HG03565 (cell line): ENCODE measurements at regions not wholly inside any gene's neighbourhood (a gene's known extent, or its start where the extent isn't known, plus 50 kb on each side); places are given as distances from the start of the nearest gene placed in this dataset.
"Not testable (repeated sequence)": the region's sequence is repeated elsewhere in the genome, so short reads cannot be mapped to it uniquely, and the experiment has no call there.

Experiments
- ATAC-seq: cut with Tn5 transposase; IDR thresholded peaks from one replicate; pipeline ENCODE4 v1.9.1; 2021; ENCODE audit warnings: mild to moderate bottlenecking, moderate library complexity; ENCODE audit not compliant: unreplicated experiment

GRCh38 chr10:23866985-23867384, 342.0 kb upstream of the KIAA1217 start:
- not testable (repeated sequence) for ATAC-seq

- ATAC-seq = no peak
Measured at GRCh38 chr10:23868121-23868520, 340.8 kb upstream of the KIAA1217 start.

GRCh38 chr10:23869548-23869947, 339.4 kb upstream of the KIAA1217 start:
- no peak for ATAC-seq

GRCh38 chr10:23869996-23870395, 338.9 kb upstream of the KIAA1217 start:
- ATAC-seq = no peak

- no peak for ATAC-seq
Measured at GRCh38 chr10:23870651-23871610, 338.0 kb upstream of the KIAA1217 start.

- no peak for ATAC-seq
Measured at GRCh38 chr10:23872290-23872689, 336.6 kb upstream of the KIAA1217 start.

GRCh38 chr10:23877791-23878320, 331.1 kb upstream of the KIAA1217 start:
- no peak for ATAC-seq

GRCh38 chr10:23884670-23885069, 324.3 kb upstream of the KIAA1217 start:
- ATAC-seq = no peak

GRCh38 chr10:23885853-23886252, 323.1 kb upstream of the KIAA1217 start:
- no peak for ATAC-seq

GRCh38 chr10:23886355-23886754, 322.6 kb upstream of the KIAA1217 start:
- no peak for ATAC-seq

- no peak for ATAC-seq
Measured at GRCh38 chr10:23891301-23891700, 317.6 kb upstream of the KIAA1217 start.

GRCh38 chr10:23892296-23892695, 316.6 kb upstream of the KIAA1217 start:
- ATAC-seq = no peak

GRCh38 chr10:23897267-23897666, 311.7 kb upstream of the KIAA1217 start:
- ATAC-seq = no peak

GRCh38 chr10:23897861-23898260, 311.1 kb upstream of the KIAA1217 start:
- ATAC-seq = no peak

- ATAC-seq = no peak
Measured at GRCh38 chr10:23899166-23899565, 309.8 kb upstream of the KIAA1217 start.

- no peak for ATAC-seq
Measured at GRCh38 chr10:23910291-23910690, 298.6 kb upstream of the KIAA1217 start.

- ATAC-seq = no peak
Measured at GRCh38 chr10:23912884-23913404, 296.0 kb upstream of the KIAA1217 start.

- no peak for ATAC-seq
Measured at GRCh38 chr10:23914641-23915040, 294.3 kb upstream of the KIAA1217 start.

- ATAC-seq = no peak
Measured at GRCh38 chr10:23917251-23917840, 291.6 kb upstream of the KIAA1217 start.

- ATAC-seq = no peak
Measured at GRCh38 chr10:23918090-23918723, 290.7 kb upstream of the KIAA1217 start.

- ATAC-seq = no peak
Measured at GRCh38 chr10:23918839-23919238, 290.1 kb upstream of the KIAA1217 start.
